H1 (cell line): ENCODE measurements at regions not wholly inside any gene's neighbourhood (a gene's known extent, or its start where the extent isn't known, plus 50 kb on each side); places are given as distances from the start of the nearest gene placed in this dataset.

Experiments
- JUND ChIP-seq: IDR thresholded peaks from 2 replicates; pipeline ENCODE4 v1.6.1; 2011; ENCODE audit warnings: mild to moderate bottlenecking, improper control_type of control experiment, low read length
- MAX ChIP-seq: IDR thresholded peaks from 2 replicates; pipeline ENCODE4 v1.6.1; 2012; ENCODE audit warnings: inconsistent platforms
- RNF2 ChIP-seq: fragments of 200-900, 300-1000 bp; sonication (generic); IDR thresholded peaks from 2 replicates; pipeline ENCODE4 v1.7.1; 2016; ENCODE audit warnings: borderline replicate concordance, low read depth, mild to moderate bottlenecking, antibody characterized with exemption, low read length; ENCODE audit not compliant: poor library complexity, severe bottlenecking; ENCODE audit errors: missing control alignments
- SIN3A ChIP-seq, 2 experiments: IDR thresholded peaks in 1 of 2; conservative IDR thresholded peaks in 1 of 2; 2 replicates each; pipeline ENCODE4 v1.6.1; 2011 to 2012; ENCODE audit warnings: low read length in 2 of 2, improper control_type of control experiment in 1 of 2, low read depth in 1 of 2, mild to moderate bottlenecking in 1 of 2
- SRF ChIP-seq: IDR thresholded peaks from 2 replicates; pipeline ENCODE4 v1.6.1; 2011; ENCODE audit warnings: mild to moderate bottlenecking, low read depth, low read length, moderate library complexity

DNA sequence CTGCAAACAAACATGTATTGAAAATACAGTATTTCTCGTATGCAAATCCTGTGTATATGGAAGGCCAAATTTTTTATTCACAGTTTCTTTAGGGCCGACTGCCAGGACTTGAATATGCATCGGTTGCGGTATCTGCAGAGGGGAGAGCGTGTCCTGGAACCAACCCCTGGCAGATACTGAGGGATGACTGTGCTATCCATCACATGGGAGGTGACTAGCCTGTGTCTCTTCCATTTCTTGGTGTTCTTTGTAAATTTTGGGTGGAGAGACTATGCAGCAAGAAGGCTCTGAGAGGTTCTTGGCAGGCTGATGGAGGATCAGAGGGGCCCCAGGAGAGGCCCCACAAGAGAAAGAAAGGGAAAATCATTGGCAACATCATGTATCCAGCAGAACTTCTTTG is 384.3 kb downstream of the YTHDC2 start:
- TF ChIP-seq RNF2 (no peak), SRF (no peak), SIN3A (conservative IDR thresholded peaks at IDR 0.05 in 1 of 2, IDR thresholded peaks at IDR 0.05 in 1 of 2; ENCODE audit: low read depth in 1 of 2, low read length in 2 of 2) (no peak), MAX (no peak), JUND (no peak)
